Left renal pelvis (tissue), 4 donors: ENCODE measurements at regions not wholly inside any gene's neighbourhood (a gene's known extent, or its start where the extent isn't known, plus 50 kb on each side); places are given as distances from the start of the nearest gene placed in this dataset.

Experiments
- DNase-seq, 4 donors: peaks; one replicate each; pipeline ENCODE4 v3.0.0-alpha.2; 2013; ENCODE audit warnings: low read depth in 4 of 4, low spot score in 3 of 4

GRCh38 chr12:125403843-125404242, 338.6 kb downstream of the AACS start:
- DNase-seq = no peak

- DNase-seq = no peak
Measured at GRCh38 chr12:125406131-125406530, 340.9 kb downstream of the AACS start.

DNA sequence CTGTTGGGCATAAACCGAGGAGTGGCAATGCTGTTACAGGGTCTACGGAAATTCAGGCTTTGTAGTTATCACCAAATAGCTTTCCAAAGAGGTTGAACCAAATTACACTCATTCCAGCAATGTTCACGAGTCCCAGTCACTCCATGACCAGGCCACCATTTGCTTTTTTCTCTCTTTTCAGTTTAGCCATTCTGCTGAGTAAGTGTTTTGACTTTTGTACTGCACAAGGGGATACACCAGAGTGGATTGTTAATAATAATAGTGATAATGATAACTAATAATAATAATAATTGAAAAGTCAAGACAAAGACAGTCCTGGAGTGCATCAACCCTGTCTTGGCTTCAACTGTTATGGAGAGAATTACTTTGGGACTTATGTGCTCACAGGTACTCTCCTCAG, 343.5 kb downstream of the AACS start:
- DNase-seq = no peak

- DNase-seq = no peak
Measured at GRCh38 chr12:125412506-125412905, 347.3 kb downstream of the AACS start.

DNA sequence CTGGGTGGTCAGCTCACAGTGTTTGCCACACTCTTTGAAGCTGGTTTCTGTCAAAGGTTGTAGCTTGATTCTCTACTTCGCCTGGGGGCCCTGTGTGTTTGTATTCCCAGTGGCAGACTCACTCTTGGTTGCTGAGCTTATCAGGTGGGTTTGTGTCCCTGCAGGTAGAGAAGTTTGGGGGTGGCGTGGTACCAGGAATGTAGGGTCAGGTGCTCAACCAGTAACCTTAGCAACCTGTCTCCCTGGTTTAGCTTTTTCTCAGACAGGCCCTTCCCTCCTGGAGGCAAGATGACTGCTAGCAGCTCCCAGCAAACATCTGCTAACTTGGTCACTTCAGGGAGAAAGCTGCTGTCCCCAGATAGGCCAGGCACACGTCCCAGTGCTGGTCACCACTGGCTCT, 352.2 kb downstream of the AACS start:
- no peak for DNase-seq

DNA sequence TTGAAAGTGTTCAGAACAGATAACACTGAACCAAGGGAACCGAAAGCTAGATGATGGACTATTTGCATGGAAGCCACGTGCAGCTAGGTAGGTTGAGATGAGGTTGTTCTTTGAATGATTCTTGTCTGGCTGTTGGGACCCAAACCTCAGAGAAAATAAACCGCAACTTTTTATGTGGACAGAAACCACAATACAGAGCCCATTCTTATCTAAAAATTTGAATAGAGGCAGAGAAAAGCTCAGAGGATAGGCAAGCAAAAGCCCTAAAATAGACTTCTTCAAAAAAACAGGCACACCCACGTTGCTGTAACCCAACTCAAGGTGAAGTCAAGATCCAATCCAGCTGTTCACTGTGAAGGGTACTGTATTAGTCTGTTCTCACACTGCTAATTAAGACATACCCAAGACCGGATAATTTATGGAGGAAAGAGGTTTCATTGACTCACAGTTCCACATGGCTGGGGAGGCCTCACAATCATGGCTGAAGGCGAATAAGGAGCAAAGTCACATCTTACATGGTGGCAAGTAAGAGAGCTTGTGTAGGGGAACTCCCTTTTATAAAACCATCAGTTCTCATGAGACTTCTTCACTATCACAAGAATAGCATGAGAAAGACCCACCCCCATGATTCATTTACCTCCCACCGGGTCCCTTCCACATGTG, 353.8 kb downstream of the AACS start:
- DNase-seq = no peak

GRCh38 chr12:125424909-125425308, 359.7 kb downstream of the AACS start:
- no peak for DNase-seq

- no peak for DNase-seq
Measured at GRCh38 chr12:125431516-125431915, 366.3 kb downstream of the AACS start.

GRCh38 chr12:125434131-125434530, 368.9 kb downstream of the AACS start:
- no peak for DNase-seq

DNA sequence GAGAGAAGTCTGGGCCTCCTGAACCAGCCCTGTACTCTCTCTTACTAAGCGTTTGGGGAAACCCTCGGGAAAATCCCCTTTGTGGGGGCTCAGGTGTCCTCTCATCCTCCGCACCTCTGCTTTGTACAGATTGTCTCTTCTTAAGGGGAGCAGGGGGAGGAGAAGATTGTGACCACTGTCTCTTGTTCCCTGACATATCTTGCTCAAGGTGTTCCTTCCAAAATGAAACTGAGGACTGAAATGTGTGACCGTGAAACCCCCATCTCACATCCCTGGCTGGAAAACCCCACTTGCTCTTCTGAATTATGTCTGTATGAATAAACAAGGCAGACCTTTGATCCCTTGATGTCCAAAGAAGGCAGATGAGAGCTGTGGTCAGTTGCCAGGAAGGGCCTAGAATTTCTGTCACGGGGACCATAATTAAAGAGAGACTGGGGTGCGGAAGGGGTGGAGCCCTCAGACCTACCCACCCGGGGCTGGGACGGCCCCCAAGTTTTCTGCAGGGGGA, 369.8 kb downstream of the AACS start:
- DNase-seq = no peak

- no peak for DNase-seq
Measured at GRCh38 chr12:125435871-125436270, 370.6 kb downstream of the AACS start.

DNA sequence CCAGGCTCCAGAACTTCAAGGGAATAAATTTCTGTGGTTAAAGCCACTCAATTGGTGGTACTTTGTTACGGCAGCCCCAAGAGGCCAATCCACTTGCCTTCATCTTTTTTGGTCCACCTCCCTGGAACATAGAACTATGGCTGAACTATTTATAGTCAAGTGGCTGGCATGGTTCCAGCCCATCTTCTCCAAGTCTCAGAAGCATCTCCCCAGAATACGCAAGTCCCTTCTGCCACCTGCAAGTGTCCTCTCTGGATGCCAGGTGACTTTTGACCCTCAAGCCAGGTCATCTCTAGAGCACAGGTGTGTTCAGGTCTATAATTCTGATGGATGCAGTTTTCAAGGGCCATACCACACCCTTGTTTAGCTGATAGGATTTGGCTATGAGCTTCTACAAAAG, 371.5 kb downstream of the AACS start:
- DNase-seq = no peak

DNA sequence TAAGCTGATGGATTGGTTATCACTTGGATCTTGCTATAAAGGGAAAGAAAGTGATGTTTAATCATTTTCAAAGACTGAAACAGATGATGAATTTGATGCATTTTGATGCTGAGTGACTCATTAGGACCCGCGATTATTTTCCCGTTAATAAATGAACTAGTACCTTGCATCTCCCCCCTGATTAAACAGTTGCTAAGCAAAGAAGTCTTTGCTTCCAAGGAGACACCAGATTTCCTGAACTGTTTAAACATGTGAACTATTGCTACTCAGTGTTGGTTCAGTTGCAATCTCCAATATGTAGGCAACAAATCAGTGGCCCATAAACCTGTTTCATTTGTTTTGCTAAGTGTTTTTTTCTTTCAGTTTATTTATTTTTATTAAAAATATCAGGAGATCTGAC, 375.2 kb downstream of the AACS start:
- DNase-seq = no peak

DNA sequence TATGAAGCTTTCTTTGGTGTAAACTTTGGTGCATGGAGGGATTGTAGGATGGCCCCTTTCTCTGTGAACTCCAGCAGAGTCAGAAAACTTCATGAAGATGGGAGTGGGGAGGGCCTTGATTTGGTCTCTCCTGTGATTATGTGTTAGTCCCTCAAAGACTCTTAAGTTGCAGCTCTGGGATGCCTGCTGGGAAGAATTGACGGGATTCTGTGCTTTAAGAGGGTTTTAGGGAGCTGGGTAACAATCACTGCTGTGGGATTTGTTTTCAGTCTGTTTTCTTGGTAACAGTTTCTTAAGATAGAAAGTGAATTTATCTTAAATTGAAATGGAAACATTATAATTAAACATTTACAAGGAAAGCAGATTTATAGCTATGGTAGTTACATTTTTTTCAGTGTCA, 378.1 kb downstream of the AACS start:
- DNase-seq = no peak

DNA sequence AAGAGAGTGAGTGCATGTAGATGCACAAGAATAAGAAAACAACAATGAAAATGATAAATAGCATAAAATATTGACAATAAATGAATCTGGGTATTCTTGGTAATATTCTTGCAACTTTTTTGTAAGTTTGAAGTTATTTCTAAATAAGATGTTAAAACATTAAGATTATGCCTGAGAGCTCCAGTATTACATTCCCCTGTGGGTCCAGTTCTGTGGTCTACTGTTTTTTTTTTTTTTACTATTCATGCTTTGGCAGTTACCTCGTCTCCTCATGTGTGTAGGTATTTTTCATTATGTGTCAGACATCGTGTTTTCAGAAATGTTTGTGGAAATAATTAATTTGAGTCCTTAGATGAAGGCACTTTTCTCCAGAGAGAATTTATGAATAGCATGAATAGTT, 386.2 kb downstream of the AACS start:
- DNase-seq = no peak

GRCh38 chr12:125453751-125454150, 388.5 kb downstream of the AACS start:
- DNase-seq = no peak

- no peak for DNase-seq
Measured at GRCh38 chr12:125454291-125454690, 389.1 kb downstream of the AACS start.

DNA sequence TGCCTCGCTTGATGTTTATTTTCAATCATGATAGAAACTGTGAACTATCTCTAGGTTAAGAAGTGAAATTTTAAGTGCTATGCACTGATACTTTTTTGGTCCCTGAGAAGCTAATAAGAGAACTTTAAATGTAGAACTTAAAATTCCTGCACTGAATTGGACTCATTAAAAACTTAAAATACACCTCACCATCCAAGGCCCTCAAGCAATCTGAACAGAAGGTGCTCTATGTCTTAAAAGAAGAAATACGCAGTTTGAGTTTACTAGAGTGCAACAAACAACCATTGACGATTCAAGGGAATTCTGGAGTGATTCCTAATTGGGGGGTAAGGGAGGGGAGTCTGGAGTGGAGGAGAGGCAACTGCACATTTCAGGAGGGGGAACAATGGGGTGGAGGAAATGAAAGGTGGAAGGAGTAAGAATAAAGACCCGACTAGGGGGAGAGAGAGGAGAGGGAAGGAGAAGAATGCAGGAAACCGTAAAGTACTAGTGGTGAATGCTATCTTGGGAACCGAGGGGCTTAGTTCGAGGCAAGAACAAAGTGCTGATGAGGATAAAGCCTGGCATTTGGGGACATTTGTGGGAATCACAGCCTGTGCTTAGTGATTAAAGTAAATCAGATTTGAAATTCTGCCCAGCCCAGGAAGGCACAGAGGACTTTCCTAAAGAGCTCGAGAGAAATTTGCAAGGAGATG, 389.7 kb downstream of the AACS start:
- no peak for DNase-seq

DNA sequence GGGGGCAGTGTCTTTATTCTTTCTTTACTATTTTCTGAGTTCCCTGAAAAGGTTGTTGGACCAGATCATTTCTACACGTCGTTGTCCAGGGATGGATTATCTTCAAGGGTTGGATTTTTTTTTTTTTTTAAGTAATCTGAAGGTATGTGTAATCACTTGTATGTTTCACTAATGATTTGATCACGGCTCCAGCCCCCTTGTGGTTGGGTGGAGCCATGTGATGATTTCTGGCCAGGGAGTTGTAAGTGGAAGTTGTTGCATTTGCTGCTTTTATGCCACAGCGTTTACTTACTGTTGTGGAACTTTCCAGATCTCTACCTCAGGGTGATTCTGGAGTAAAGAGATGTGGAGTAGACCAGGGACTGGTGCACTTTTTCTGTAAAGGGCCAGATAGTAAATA, 390.3 kb downstream of the AACS start:
- no peak for DNase-seq

DNA sequence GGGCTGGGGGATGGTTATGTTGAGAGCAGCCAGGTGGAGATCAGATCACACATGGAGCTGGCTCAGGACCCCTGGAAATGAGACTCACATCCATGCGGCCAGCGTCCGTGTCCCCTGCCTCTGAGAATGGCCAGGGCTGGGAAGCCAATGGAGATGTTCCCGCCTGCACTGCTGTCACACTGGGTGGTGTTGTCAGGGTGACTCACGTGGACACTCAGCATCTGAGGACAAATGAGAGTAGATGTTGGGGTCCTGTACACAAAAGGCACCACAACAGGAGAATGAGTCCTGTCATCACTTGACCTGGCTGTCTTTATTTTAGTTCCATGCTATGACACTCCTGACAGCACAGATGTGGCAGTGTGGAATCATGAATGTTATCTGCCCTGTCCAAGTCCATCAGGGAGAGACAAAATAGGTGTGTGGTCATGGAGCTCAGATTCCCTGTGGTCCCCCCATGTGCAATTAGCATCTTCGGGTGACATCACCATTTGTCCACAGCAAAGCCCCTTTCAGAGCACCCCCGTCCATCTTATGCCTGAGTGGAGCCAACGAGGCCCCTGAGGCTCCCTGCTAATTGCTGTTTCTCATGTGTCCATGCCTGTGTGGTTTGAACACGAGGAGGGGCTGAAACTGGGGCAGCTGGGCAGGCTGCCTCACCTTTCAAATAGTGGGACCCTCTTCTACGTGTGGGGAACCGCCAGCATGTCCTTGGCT, 393.5 kb downstream of the AACS start:
- DNase-seq = no peak

DNA sequence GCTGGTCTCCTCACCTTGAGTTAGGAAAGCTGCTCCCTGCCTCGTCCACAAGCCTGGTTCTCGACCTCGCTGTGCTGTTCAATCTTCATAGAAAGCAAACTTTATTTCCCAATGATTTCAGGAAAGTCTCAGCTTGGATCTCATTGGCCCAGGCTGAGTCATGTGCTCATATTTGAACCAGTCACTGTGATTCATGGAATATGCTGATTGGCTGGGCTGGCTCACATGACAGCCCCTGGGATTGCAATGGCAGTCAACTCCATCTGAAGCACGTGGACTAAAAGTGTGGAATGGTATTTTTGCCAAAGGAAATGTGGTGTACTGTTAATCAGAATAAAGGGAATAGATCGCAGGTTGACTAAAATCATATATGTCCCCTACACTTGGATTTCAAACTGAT, 396.6 kb downstream of the AACS start:
- DNase-seq = no peak

DNA sequence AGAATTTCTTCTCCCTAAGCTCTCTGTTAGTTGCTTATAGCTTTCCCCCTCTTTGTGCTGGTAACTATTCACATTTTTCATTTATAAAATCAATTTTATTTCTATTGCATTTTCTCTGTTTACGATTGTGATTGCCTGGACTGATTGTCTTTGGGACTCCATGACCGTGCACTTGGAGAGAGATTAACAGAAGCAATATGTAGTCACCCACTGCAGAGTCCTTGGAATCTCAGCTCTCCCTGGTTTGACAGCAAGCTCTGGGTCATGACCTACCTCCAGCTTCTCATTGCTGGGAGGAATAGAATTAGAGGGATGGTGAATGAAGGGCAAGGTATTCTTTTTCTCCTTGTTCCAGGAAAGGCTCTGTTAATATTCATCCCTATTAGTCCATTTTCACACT, 398.2 kb downstream of the AACS start:
- no peak for DNase-seq
